AG04449 (cell line): ENCODE measurements at regions not wholly inside any gene's neighbourhood (a gene's known extent, or its start where the extent isn't known, plus 50 kb on each side); places are given as distances from the start of the nearest gene placed in this dataset.

Experiments used
- CTCF ChIA-PET: fragments of 350-600 bp; formaldehyde crosslinking; extraction: SDS; loops from one replicate; lab custom pipeline; 2021; ENCODE audit warnings: antibody characterized with exemption; lab: Yijun Ruan, JAX
- POLR2A ChIA-PET: fragments of 400-600, 350-600 bp; formaldehyde crosslinking; extraction: SDS; loops from one replicate; lab custom pipeline; 2020; ENCODE audit warnings: antibody characterized with exemption, inconsistent platforms; lab: Yijun Ruan, JAX
- DNase-seq: peaks from one replicate; pipeline ENCODE4 v3.0.0-alpha.2; 2010; ENCODE audit warnings: low read depth, low spot score
- H3K4me3 ChIP-seq: 2 replicates; pipeline ENCODE4 v1.5.1; 2011; ENCODE audit warnings: low read depth, mild to moderate bottlenecking, control low read depth, low read length
- TF ChIP-seq, protein P1 (sequence below): IDR thresholded peaks from one replicate; pipeline ENCODE4 v1.5.1; 2011; ENCODE audit warnings: mild to moderate bottlenecking, moderate library complexity, low read length, control low read depth, inconsistent platforms; ENCODE audit not compliant: insufficient read depth; ENCODE audit errors: missing control alignments

DNA sequence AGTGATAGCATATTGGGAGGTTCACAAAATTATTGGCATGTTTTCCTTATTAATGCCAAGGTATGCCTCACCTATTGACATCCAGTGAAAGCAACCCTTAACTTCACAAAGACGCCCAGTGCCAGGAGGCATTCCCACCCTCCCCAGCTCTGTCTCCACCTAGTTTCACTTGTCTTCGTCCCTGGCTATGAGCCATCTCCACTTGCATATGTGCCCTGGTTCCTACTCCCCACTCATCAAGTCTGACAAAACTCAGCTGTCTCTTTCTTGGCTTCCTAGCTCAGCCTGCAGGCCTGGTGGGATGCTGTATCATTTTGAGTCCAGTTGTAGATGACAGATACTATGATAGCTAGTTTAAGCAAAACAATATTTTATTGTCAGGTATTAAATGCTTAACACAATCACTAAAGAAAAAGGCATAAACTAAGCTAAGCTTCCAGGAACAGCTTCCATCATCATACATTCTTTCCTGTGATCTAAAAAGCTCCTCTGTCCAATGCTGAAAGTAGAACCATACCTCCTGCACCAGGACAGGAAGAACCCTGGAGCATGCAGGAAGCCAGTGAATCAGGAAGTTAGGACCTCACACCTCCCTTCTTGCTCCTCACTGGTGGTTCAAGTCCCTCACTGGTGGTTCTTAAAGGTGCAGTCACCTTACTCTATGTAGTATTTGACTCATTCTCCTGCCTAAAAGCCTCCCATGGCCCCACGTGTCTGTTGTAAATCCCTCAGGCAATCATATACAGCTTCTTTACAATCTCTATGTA is 410.3 kb upstream of the RASGEF1B start:
- ChIA-PET CTCF (no interaction called here), POLR2A (no interaction called here)

DNA sequence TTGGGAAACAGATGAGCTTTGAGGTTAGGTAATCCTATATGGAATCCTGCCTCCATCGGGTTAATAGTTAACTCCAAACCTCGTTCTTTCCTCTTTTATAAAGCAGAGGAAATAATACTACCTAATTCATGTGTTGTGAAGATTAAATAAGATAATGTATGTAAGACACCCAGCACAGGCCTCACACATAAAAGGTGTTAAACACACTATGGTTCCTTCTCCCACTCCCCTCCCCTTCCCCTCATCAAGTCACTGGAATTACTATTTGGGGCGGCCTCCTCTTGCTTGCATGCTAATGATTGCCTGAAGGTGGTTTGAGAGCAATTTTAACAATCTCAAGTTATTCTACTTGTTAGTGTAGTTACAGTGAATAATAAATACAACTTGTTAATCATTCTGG is 404.4 kb upstream of the RASGEF1B start:
- POLR2A ChIA-PET: no interaction called here
- TF ChIP-seq, protein P1, sequence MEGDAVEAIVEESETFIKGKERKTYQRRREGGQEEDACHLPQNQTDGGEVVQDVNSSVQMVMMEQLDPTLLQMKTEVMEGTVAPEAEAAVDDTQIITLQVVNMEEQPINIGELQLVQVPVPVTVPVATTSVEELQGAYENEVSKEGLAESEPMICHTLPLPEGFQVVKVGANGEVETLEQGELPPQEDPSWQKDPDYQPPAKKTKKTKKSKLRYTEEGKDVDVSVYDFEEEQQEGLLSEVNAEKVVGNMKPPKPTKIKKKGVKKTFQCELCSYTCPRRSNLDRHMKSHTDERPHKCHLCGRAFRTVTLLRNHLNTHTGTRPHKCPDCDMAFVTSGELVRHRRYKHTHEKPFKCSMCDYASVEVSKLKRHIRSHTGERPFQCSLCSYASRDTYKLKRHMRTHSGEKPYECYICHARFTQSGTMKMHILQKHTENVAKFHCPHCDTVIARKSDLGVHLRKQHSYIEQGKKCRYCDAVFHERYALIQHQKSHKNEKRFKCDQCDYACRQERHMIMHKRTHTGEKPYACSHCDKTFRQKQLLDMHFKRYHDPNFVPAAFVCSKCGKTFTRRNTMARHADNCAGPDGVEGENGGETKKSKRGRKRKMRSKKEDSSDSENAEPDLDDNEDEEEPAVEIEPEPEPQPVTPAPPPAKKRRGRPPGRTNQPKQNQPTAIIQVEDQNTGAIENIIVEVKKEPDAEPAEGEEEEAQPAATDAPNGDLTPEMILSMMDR: no peak
- CTCF ChIA-PET: no interaction called here
- no peak overlapping the region for H3K4me3 ChIP-seq
- no peak for DNase-seq

More for the DNA sequence above, 410.3 kb upstream of the RASGEF1B start:
- no peak for DNase-seq
- TF ChIP-seq, protein P1: no peak
- no peak overlapping the region for H3K4me3 ChIP-seq

DNA sequence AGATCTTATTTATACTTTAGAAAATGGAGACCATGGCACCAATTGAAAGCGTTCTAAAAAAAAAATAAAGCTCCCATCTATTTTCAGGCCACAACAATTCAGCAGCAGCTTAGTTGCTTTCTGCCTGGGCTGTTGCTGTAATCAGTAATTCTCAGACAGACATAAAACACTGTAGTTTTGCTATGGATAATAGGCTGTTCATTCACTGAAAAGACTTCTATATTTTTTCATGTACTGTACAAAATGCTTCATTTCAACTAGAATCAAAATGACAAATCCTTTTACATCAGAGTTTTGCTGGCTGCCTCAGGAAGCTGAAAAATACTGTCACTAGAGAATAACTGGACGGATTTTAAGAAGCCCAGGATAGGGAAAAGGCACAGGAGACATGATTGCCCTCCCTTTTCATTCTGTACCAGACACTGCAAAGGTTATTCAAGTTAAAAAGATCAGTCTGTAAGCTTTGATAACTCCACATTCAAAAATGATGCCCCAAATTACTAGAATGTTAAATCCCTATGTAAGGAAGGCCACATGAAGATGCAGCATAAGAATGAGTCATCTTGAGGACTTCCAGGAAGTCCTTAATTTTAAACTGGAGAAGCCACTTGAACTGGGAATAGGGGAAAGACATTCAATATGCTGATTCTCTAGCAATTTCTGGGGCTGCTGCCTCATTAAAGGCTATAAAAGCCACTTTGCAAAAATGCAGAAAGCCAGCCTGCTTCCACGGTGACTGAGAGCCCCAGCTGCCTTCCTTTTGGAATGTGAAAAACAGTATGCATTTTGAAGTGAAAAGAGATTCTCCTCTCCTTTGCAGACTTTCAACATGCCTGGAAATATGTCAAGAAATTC is 403.2 kb upstream of the RASGEF1B start:
- ChIA-PET POLR2A (no interaction called here), CTCF (no interaction called here)
- no peak overlapping the region for H3K4me3 ChIP-seq
- TF ChIP-seq, protein P1: no peak
- DNase-seq: no peak

DNA sequence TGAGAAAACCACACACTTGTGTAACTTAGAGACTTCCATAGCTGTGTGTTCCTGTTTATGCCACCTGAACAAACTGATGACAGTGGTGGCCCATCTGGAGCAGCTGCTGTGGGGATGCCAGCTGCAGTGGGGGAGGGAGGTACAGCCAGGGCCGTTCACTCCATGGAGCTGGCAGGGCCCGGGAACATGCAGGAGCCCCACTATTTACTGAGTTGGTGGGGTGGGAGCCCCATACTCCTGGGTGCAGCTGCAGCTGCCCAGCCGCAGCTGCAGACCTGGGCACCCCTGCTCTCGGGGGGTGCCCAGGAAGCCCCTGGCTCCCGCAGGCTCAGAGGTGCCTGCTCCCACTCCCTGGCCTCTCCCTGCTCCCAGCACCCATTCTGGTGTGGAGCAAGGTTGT is 398.6 kb upstream of the RASGEF1B start:
- POLR2A ChIA-PET: no interaction called here
- TF ChIP-seq, protein P1: no peak
- no peak for DNase-seq
- no peak overlapping the region for H3K4me3 ChIP-seq
- CTCF ChIA-PET: no interaction called here

DNA sequence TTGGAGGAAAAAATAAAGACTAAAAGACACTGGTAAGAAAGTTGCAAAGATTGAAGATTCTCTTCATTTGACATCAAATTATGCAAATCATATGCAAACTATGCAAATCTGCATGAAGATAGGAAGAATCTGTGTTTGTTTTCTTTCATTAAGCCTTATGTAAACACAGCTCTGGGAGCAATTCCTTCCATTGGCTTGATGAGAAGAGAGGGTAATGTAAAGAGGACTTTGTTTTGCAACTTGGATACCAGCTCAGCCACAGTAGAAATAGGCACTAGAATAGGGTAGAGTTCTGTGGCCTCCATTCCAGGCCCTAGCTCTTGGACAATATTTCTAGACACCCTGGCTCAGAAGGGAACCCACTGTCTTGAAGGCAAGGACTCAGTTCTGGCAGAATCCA is 388.4 kb upstream of the RASGEF1B start:
- CTCF ChIA-PET: interaction anchor here (1.2 kb wide), 1 partner anchor 15 kb away, joined by 3 read pairs; no protein-coding TSS in a partner anchor
- POLR2A ChIA-PET: no interaction called here
- no peak overlapping the region for H3K4me3 ChIP-seq
- no peak for DNase-seq
- TF ChIP-seq, protein P1: no peak

DNA sequence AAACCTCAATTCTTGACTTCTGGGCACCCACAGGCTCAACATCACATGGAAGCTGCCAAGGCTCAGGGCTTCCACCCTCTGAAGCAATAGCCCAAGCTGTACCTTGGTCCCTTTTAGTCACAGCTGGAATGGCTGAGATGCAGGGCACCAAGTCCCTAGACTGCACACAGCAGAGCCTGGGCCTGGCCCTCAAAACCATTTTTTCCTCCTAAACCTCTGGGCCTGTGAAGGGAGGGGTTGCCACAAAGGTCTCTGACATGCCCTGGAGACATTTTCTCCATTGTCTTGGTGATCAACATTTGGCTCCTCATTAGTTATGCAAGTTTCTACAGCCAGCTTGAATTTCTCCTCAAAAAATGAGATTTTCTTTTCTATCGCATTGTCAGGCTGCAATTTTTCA is 382.7 kb upstream of the RASGEF1B start:
- POLR2A ChIA-PET: no interaction called here
- TF ChIP-seq, protein P1: no peak
- no peak for DNase-seq
- CTCF ChIA-PET: no interaction called here
- no peak overlapping the region for H3K4me3 ChIP-seq
